ENCODE measurements at regions not wholly inside any gene's neighbourhood (a gene's known extent, or its start where the extent isn't known, plus 50 kb on each side); places are given as distances from the start of the nearest gene placed in this dataset.
"Not testable (repeated sequence)": the region's sequence is repeated elsewhere in the genome, so short reads cannot be mapped to it uniquely, and the experiment has no call there.

DNA sequence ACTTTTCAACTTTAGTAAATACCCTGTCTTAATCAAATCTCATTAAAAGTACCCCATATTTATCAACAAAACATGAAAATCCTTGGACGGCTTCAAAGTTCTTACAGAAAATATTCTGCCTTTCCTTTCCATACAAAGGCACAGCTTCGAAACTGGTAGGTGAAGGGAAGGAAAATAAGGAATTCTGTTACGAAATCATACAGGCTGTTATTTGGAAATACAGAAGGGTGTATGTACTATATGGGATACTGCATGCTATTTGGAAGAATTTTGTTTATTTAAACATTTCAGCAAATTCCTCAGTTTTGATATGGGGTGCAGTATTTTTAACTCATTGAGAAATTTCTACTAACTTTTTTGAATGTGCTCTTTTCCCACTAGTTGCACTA lies 138.4 kb upstream of the BTN3A2 start:
- DNase-seq (ENCODE audit: insufficient read length, low spot score) = no peak
- TF ChIP-seq SPI1 (IDR thresholded peaks at IDR 0.05; ENCODE audit: low read depth, low read length) (no peak), TAF1 (IDR thresholded peaks at IDR 0.05; ENCODE audit: low read depth, low read length) (no peak), POLR2A (IDR thresholded peaks at IDR 0.05; ENCODE audit: low read depth, low read length) (no peak), POLR2AphosphoS5 (IDR thresholded peaks at IDR 0.05; ENCODE audit: low read depth, low read length) (no peak), PAX5 (IDR thresholded peaks at IDR 0.05; ENCODE audit: insufficient read depth, low read length, severe bottlenecking) (no peak), POU2F2 (IDR thresholded peaks at IDR 0.05; ENCODE audit: low read depth, low read length) (no peak)
- no peak for FAIRE-seq

DNA sequence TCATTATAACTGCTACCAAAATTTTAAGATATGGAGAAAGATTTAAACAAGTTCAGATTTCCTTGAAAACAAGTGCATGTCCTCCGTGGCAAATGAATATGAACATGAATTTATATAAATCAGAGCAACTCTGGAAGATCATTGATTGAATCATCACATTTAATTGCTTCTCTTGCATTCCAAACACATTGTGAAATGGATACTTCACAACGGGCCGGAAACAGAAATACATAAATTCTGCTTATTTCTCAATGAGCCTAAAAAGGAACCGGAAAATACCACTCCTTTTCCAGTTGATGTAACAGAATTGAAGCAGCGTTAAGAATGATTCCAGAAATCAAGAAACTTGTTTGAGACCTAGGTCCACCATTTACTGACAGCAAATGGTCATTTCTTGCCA lies 134.6 kb upstream of the BTN3A2 start:
- no peak for DNase-seq (ENCODE audit: insufficient read length, low spot score)
- no peak for FAIRE-seq
- TF ChIP-seq SPI1 (IDR thresholded peaks at IDR 0.05; ENCODE audit: low read depth, low read length) (no peak), POU2F2 (IDR thresholded peaks at IDR 0.05; ENCODE audit: low read depth, low read length) (no peak), PAX5 (IDR thresholded peaks at IDR 0.05; ENCODE audit: insufficient read depth, low read length, severe bottlenecking) (no peak), TAF1 (IDR thresholded peaks at IDR 0.05; ENCODE audit: low read depth, low read length) (no peak), POLR2AphosphoS5 (IDR thresholded peaks at IDR 0.05; ENCODE audit: low read depth, low read length) (no peak), POLR2A (IDR thresholded peaks at IDR 0.05; ENCODE audit: low read depth, low read length) (no peak)

DNA sequence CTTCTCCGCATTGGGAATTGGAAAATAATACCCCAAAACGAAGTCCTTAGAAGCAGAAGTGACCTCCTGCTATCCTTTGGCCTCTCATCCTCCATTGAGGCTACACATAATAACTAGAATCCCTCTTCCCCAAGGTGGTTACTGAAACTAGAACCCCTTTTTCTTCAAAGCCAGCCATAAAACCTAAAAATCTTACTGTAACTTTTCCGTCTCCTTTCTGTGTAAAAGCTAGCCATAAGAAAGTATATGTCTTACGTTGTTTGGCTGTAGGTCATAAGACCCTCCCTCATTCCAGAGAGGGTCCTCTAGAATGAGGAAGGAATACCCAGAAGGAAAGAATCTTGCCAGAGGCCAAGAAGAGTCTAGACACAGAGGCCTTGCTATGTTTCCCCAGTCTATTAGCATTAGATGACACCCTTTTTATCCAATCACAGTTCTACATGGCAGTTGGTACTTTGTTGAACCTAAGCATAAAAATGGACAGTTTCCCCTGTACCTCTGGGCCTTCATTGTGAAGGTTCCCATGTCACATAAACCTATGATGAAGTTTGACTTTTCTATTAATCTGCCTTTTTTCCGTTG lies 133.9 kb upstream of the BTN3A2 start:
- DNase-seq (ENCODE audit: insufficient read length, low spot score) = no peak
- no peak for TF ChIP-seq POLR2A (IDR thresholded peaks at IDR 0.05; ENCODE audit: low read depth, low read length)
- TF ChIP-seq TAF1 (IDR thresholded peaks at IDR 0.05; ENCODE audit: low read depth, low read length) = no peak
- no peak for TF ChIP-seq POU2F2 (IDR thresholded peaks at IDR 0.05; ENCODE audit: low read depth, low read length)
- no peak for TF ChIP-seq POLR2AphosphoS5 (IDR thresholded peaks at IDR 0.05; ENCODE audit: low read depth, low read length)
- TF ChIP-seq PAX5 (IDR thresholded peaks at IDR 0.05; ENCODE audit: insufficient read depth, low read length, severe bottlenecking) = no peak
- no peak for TF ChIP-seq SPI1 (IDR thresholded peaks at IDR 0.05; ENCODE audit: low read depth, low read length)
- no peak for FAIRE-seq

DNA sequence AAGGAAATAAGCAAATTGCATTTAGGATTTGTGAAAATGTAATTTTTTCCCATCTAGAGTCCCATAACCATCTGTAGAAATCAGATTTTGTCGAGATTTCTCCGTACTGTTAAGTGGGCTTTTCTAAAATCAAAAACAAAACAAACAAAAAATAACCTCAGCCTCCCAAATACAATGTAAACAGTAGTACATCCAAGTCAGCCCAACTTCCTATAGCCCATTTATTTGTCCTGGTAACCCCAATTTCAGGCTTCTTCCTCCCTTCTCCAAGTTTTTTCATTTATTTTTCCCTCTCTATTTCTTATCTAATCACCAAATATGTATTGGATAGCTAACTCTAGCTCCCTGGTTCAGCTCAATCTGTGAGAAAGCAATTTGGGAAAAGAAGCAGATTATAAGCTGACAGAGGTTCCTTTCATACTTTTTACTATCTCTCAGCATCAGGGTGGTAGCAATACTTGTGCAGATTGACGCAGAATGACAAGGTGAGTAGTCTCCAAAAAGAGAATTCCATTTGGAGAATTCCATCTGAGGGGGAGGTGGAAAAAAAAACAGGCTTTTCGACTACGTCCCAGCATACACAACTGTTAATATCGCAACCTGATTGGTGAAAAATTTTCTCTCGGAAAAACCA lies 132.6 kb upstream of the BTN3A2 start:
- DNase-seq (ENCODE audit: insufficient read length, low spot score) (no peak), FAIRE-seq (no peak)
- no peak for TF ChIP-seq SPI1 (IDR thresholded peaks at IDR 0.05; ENCODE audit: low read depth, low read length)
- TF ChIP-seq POLR2A (IDR thresholded peaks at IDR 0.05; ENCODE audit: low read depth, low read length) = peak; percentile 24; the same call in 1 of the 2 replicates
- TF ChIP-seq POLR2AphosphoS5 (IDR thresholded peaks at IDR 0.05; ENCODE audit: low read depth, low read length) = no peak
- TF ChIP-seq POU2F2 (IDR thresholded peaks at IDR 0.05; ENCODE audit: low read depth, low read length) = no peak
- no peak for TF ChIP-seq PAX5 (IDR thresholded peaks at IDR 0.05; ENCODE audit: insufficient read depth, low read length, severe bottlenecking)
- no peak for TF ChIP-seq TAF1 (IDR thresholded peaks at IDR 0.05; ENCODE audit: low read depth, low read length)

DNA sequence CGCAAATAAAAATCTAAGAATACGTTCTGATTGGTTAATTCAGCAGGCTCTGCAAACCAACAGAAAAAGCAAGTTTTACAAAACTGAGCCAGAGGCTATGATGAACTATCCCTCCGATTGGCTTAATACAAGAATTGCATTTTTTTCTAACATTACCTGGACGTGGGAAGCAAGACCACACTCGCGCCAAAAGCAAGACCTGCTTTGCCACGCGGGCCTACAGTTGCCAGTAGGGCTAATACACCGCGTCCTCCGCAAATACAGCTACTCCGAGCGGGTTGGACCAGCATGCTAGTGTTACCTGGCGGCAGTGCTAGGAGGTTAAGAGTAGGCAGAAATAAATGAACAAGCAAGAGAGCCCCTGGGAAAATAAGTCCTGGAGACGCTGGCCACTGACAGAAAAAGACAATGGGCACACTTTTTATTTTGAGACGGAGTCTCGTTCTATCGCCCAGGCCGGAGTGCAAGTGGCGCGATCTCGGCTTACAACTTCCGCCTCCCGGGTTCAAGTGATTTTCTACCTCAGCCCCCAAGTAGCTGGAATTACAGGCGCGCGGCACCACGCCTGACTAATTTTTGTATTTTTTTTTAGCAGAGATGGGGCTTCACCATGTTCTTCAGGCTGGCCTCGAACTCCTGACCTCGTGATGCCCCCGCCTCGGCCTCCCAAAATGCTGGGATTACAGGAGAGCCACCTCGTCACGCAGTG lies 131.9 kb upstream of the BTN3A2 start:
- DNase-seq (ENCODE audit: insufficient read length, low spot score) (no peak), FAIRE-seq (no peak)
- 0 out of 2 replicates have a peak, but pooled peaks have one; percentile 17 for TF ChIP-seq POU2F2 (IDR thresholded peaks at IDR 0.05; ENCODE audit: low read depth, low read length)
- no peak for TF ChIP-seq POLR2A (IDR thresholded peaks at IDR 0.05; ENCODE audit: low read depth, low read length)
- no peak for TF ChIP-seq POLR2AphosphoS5 (IDR thresholded peaks at IDR 0.05; ENCODE audit: low read depth, low read length)
- TF ChIP-seq PAX5 (IDR thresholded peaks at IDR 0.05; ENCODE audit: insufficient read depth, low read length, severe bottlenecking) = peak; percentile 15
- TF ChIP-seq TAF1 (IDR thresholded peaks at IDR 0.05; ENCODE audit: low read depth, low read length) = peak; percentile 28; the same call in 1 of the 2 replicates
- no peak for TF ChIP-seq SPI1 (IDR thresholded peaks at IDR 0.05; ENCODE audit: low read depth, low read length)

DNA sequence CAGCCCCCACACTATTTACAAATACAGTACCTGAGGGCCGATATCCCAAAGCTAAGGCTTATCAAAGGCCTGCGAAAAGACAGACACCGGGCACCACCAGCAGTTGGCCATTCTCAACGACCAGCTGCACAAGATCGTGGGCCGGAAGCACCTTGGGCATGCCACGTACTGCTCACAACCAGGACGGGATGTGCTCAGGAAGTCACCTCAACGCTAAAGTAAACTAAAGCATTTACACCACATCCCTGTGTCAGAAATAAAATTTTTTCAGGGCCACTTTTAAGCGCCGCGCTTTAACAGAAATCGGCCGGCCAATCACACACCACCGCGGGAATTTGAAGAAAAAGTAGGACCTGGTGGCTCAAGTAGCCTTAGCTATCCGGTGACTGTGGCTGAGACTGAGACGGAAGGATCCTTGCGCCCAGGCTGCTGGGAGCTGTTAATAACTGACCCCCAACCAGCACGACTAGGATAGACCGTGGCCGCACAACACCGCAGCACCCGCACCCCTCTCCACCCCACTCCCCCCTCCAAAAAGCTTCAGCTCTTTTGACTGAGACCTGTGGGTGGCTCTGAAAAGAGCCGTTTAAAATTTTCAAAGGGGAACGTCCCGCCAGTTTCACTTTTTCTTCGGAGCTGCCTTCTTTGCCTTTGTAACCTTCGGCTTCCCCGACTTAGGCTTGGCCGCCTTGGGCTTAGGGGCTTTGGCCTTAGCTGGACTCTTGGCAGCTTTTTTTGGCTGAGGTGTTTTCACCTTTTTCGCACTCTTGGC lies 131.2 kb upstream of the BTN3A2 start:
- no peak for DNase-seq (ENCODE audit: insufficient read length, low spot score)
- peak; percentile 99 for FAIRE-seq

DNA sequence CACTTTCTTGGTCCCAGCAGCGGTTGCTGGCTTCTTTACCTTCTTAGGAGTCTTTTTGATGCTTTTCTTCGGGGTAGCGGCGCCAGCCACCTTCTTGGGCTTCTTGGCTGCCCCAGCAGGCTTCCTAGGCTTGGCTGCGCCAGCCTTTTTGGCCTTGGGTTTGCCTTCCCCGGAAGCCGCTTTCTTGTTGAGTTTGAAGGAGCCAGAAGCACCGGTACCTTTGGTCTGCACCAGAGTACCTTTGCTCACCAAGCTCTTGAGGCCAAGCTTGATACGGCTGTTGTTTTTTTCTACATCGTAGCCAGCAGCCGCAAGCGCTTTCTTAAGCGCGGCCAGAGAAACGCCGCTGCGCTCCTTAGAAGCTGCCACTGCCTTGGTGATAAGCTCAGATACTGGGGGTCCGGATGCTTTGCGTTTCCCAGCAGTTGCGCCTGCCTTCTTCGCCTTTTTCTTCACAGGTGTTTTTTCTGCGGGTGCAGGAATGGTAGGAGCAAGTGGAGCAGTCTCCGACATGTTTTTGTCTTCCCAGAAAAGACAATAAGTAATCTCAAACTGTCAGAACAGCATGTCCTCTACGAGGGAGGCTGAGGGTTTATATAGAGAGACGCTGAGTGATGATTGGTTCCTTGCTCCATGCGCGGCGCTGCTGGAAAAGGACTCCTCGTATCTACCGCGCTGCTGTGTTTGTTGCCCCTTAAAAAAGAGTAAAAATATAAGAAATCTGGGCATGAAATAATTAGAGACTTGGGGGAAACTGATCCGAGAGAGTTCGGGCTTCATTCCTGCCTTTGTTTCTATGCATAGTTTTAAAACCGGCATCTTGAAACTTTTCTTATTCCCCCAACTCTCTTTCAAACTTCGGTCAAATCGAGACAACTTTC lies 130.3 kb upstream of the BTN3A2 start:
- DNase-seq (ENCODE audit: insufficient read length, low spot score) (no peak), FAIRE-seq (peak; percentile 84)
- TF ChIP-seq TAF1 (IDR thresholded peaks at IDR 0.05; ENCODE audit: low read depth, low read length) (peak; percentile 41; the same call in 1 of the 2 replicates), SPI1 (IDR thresholded peaks at IDR 0.05; ENCODE audit: low read depth, low read length) (no peak), POLR2A (IDR thresholded peaks at IDR 0.05; ENCODE audit: low read depth, low read length) (peak; percentile 92), POLR2AphosphoS5 (IDR thresholded peaks at IDR 0.05; ENCODE audit: low read depth, low read length) (peak; percentile 93), POU2F2 (IDR thresholded peaks at IDR 0.05; ENCODE audit: low read depth, low read length) (peak; percentile 96)

More for the DNA sequence above, 131.2 kb upstream of the BTN3A2 start:
- peak; percentile 99 for TF ChIP-seq POLR2A (IDR thresholded peaks at IDR 0.05; ENCODE audit: low read depth, low read length)
- peak; percentile 21; the same call in 1 of the 2 replicates for TF ChIP-seq TAF1 (IDR thresholded peaks at IDR 0.05; ENCODE audit: low read depth, low read length)
- no peak for TF ChIP-seq SPI1 (IDR thresholded peaks at IDR 0.05; ENCODE audit: low read depth, low read length)
- TF ChIP-seq POU2F2 (IDR thresholded peaks at IDR 0.05; ENCODE audit: low read depth, low read length) = peak; percentile 88
- peak; percentile 99 for TF ChIP-seq POLR2AphosphoS5 (IDR thresholded peaks at IDR 0.05; ENCODE audit: low read depth, low read length)
- TF ChIP-seq PAX5 (IDR thresholded peaks at IDR 0.05; ENCODE audit: insufficient read depth, low read length, severe bottlenecking) = no peak

DNA sequence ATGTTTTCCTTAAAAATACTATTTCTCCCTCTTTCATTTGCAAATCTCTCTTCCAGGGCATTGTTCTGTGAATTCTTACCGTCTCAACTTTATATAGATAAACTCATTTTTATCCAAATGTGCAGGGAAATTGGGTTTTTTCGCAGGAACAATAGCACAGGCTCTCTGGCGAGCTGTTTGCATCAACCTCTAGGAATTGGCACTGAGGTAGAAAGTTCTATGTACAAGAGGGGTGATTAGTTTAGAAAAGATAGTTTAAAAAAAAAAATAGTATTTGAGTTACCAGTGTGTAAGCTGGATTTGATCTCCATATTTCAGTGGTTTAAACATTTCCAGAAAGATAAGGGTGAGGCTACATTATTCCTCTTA lies 129.7 kb upstream of the BTN3A2 start:
- DNase-seq (ENCODE audit: insufficient read length, low spot score) = no peak
- FAIRE-seq = no peak
- TF ChIP-seq PAX5 (IDR thresholded peaks at IDR 0.05; ENCODE audit: insufficient read depth, low read length, severe bottlenecking) = no peak
- TF ChIP-seq SPI1 (IDR thresholded peaks at IDR 0.05; ENCODE audit: low read depth, low read length) = no peak
- TF ChIP-seq TAF1 (IDR thresholded peaks at IDR 0.05; ENCODE audit: low read depth, low read length) = no peak
- no peak for TF ChIP-seq POLR2AphosphoS5 (IDR thresholded peaks at IDR 0.05; ENCODE audit: low read depth, low read length)
- no peak for TF ChIP-seq POU2F2 (IDR thresholded peaks at IDR 0.05; ENCODE audit: low read depth, low read length)
- TF ChIP-seq POLR2A (IDR thresholded peaks at IDR 0.05; ENCODE audit: low read depth, low read length) = no peak

DNA sequence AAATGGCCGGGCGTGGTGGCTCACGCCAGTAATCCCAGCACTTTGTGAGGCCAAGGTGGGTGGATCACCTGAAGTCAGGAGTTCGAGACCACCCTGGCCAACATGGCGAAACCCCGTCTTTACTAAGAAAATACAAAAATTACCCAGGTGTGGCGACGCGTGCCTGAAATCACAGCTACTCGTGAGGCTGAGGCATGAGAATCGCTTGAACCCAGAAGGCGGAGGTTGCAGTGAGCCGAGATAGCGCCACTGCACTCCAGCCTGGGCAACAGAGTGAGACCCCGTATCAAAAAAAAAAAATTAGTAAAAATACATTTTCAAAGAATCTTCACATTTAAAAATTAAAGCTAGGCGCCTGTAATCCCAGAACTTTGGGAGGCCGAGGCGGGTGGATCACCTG lies 125.6 kb upstream of the BTN3A2 start:
- not testable (repeated sequence) for FAIRE-seq; DNase-seq (ENCODE audit: insufficient read length, low spot score)

Measured in GM12891 (cell line).